HG03097 (cell line): ENCODE measurements at regions not wholly inside any gene's neighbourhood (a gene's known extent, or its start where the extent isn't known, plus 50 kb on each side); places are given as distances from the start of the nearest gene placed in this dataset.

Source experiments
- ATAC-seq: cut with Tn5 transposase; IDR thresholded peaks from one replicate; pipeline ENCODE4 v1.9.1; 2021; ENCODE audit not compliant: unreplicated experiment, low FRiP score

GRCh38 chr9:18421391-18421790 is 52.6 kb upstream of the ADAMTSL1 start:
- no peak for ATAC-seq

- no peak for ATAC-seq
These were observed 51.5 kb upstream of the ADAMTSL1 start for GRCh38 chr9:18422296-18423036.

GRCh38 chr9:18423791-18424531 is 50.0 kb upstream of the ADAMTSL1 start:
- ATAC-seq = no peak
